ENCODE measurements at regions not wholly inside any gene's neighbourhood (a gene's known extent, or its start where the extent isn't known, plus 50 kb on each side); places are given as distances from the start of the nearest gene placed in this dataset.

- no peak for TF ChIP-seq ZNF777 (tag by site-specific recombination; IDR thresholded peaks at IDR 0.05; ENCODE audit: borderline replicate concordance)
Measured at GRCh38 chr6:14917109-14917910, 328.6 kb upstream of the JARID2 start (continued).

- ChIA-PET CTCF (interaction anchor here (0.6 kb wide), 1 partner anchor 710 kb away, joined by 7 read pairs; no protein-coding TSS in a partner anchor), POLR2A (interaction anchor here (1.0 kb wide), 1 partner anchor 427 kb away, joined by 3 read pairs; no protein-coding TSS in a partner anchor)
Measured at GRCh38 chr6:14918200-14918907, 327.5 kb upstream of the JARID2 start.

More at GRCh38 chr6:14918200-14918907, 327.5 kb upstream of the JARID2 start:
- Histone ChIP-seq H3K36me3 (ENCODE audit: control insufficient read depth in 2 of 2, insufficient read depth in 1 of 2, low read length in 2 of 2) (no peaks in the 10 kb centered on the region), H3K9me3 (ENCODE audit: control insufficient read depth, insufficient read depth, low read depth, low read length) (no peaks in the 10 kb centered on the region), H3K27ac (ENCODE audit: extremely low read depth, low read depth, low read length) (no peak overlapping the region), H3K4me3 (ENCODE audit: low read depth, low read length) (no peak overlapping the region), H3K4me1 (ENCODE audit: control insufficient read depth, insufficient read depth, low read length) (peaks cover 8% of the 10 kb centered on the region)
- TF ChIP-seq, protein P1, sequence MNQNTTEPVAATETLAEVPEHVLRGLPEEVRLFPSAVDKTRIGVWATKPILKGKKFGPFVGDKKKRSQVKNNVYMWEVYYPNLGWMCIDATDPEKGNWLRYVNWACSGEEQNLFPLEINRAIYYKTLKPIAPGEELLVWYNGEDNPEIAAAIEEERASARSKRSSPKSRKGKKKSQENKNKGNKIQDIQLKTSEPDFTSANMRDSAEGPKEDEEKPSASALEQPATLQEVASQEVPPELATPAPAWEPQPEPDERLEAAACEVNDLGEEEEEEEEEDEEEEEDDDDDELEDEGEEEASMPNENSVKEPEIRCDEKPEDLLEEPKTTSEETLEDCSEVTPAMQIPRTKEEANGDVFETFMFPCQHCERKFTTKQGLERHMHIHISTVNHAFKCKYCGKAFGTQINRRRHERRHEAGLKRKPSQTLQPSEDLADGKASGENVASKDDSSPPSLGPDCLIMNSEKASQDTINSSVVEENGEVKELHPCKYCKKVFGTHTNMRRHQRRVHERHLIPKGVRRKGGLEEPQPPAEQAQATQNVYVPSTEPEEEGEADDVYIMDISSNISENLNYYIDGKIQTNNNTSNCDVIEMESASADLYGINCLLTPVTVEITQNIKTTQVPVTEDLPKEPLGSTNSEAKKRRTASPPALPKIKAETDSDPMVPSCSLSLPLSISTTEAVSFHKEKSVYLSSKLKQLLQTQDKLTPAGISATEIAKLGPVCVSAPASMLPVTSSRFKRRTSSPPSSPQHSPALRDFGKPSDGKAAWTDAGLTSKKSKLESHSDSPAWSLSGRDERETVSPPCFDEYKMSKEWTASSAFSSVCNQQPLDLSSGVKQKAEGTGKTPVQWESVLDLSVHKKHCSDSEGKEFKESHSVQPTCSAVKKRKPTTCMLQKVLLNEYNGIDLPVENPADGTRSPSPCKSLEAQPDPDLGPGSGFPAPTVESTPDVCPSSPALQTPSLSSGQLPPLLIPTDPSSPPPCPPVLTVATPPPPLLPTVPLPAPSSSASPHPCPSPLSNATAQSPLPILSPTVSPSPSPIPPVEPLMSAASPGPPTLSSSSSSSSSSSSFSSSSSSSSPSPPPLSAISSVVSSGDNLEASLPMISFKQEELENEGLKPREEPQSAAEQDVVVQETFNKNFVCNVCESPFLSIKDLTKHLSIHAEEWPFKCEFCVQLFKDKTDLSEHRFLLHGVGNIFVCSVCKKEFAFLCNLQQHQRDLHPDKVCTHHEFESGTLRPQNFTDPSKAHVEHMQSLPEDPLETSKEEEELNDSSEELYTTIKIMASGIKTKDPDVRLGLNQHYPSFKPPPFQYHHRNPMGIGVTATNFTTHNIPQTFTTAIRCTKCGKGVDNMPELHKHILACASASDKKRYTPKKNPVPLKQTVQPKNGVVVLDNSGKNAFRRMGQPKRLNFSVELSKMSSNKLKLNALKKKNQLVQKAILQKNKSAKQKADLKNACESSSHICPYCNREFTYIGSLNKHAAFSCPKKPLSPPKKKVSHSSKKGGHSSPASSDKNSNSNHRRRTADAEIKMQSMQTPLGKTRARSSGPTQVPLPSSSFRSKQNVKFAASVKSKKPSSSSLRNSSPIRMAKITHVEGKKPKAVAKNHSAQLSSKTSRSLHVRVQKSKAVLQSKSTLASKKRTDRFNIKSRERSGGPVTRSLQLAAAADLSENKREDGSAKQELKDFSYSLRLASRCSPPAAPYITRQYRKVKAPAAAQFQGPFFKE (tag by site-specific recombination; IDR thresholded peaks at IDR 0.05; ENCODE audit: borderline replicate concordance): no peak
- TF ChIP-seq, protein P2, sequence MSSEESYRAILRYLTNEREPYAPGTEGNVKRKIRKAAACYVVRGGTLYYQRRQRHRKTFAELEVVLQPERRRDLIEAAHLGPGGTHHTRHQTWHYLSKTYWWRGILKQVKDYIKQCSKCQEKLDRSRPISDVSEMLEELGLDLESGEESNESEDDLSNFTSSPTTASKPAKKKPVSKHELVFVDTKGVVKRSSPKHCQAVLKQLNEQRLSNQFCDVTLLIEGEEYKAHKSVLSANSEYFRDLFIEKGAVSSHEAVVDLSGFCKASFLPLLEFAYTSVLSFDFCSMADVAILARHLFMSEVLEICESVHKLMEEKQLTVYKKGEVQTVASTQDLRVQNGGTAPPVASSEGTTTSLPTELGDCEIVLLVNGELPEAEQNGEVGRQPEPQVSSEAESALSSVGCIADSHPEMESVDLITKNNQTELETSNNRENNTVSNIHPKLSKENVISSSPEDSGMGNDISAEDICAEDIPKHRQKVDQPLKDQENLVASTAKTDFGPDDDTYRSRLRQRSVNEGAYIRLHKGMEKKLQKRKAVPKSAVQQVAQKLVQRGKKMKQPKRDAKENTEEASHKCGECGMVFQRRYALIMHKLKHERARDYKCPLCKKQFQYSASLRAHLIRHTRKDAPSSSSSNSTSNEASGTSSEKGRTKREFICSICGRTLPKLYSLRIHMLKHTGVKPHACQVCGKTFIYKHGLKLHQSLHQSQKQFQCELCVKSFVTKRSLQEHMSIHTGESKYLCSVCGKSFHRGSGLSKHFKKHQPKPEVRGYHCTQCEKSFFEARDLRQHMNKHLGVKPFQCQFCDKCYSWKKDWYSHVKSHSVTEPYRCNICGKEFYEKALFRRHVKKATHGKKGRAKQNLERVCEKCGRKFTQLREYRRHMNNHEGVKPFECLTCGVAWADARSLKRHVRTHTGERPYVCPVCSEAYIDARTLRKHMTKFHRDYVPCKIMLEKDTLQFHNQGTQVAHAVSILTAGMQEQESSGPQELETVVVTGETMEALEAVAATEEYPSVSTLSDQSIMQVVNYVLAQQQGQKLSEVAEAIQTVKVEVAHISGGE (tag by site-specific recombination; conservative IDR thresholded peaks at IDR 0.05; ENCODE audit: low read depth): no peak
- no peak for TF ChIP-seq ZNF433 (tag by site-specific recombination; IDR thresholded peaks at IDR 0.05; ENCODE audit: low read depth)
- no peak for TF ChIP-seq GLIS2 (tag by site-specific recombination; IDR thresholded peaks at IDR 0.05)
- TF ChIP-seq, protein P3, sequence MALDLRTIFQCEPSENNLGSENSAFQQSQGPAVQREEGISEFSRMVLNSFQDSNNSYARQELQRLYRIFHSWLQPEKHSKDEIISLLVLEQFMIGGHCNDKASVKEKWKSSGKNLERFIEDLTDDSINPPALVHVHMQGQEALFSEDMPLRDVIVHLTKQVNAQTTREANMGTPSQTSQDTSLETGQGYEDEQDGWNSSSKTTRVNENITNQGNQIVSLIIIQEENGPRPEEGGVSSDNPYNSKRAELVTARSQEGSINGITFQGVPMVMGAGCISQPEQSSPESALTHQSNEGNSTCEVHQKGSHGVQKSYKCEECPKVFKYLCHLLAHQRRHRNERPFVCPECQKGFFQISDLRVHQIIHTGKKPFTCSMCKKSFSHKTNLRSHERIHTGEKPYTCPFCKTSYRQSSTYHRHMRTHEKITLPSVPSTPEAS (tag by site-specific recombination; IDR thresholded peaks at IDR 0.05): no peak
- no peak for TF ChIP-seq ZNF121 (tag by site-specific recombination; IDR thresholded peaks at IDR 0.05)
